Stimulated activated CD4-positive, alpha-beta T cell treated with anti-CD3 and anti-CD28 coated beads, Interleukin-15, amount 100 ng/mL, for 48 hours (primary cell): ENCODE measurements at regions not wholly inside any gene's neighbourhood (a gene's known extent, or its start where the extent isn't known, plus 50 kb on each side); places are given as distances from the start of the nearest gene placed in this dataset.
"Not testable (repeated sequence)": the region's sequence is repeated elsewhere in the genome, so short reads cannot be mapped to it uniquely, and the experiment has no call there.

Source experiments
- DNase-seq, 2 donors: peaks; one replicate each; pipeline ENCODE4 v3.0.0-alpha.2; 2020; ENCODE audit warnings: low read depth in 2 of 2

DNA sequence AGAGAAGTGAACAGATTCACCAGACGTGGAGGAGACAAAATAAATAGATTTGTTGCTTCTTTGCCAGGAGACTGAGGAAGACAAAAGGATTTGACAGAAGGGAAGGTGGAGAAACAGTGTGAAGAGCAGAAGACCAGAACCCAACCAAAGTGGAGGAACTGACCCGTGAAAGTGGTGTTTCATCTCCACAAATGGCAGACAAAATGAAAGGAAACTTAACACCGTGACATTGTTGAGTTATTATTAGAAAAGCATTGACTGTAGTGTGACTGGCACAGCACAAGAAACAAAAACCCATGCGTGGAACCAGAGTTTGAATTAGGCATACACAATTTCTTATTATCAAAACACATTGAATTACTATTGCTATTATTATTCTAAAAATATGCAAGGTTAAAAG, 518.1 kb downstream of the TMEM121 start:
- no peak for DNase-seq

DNA sequence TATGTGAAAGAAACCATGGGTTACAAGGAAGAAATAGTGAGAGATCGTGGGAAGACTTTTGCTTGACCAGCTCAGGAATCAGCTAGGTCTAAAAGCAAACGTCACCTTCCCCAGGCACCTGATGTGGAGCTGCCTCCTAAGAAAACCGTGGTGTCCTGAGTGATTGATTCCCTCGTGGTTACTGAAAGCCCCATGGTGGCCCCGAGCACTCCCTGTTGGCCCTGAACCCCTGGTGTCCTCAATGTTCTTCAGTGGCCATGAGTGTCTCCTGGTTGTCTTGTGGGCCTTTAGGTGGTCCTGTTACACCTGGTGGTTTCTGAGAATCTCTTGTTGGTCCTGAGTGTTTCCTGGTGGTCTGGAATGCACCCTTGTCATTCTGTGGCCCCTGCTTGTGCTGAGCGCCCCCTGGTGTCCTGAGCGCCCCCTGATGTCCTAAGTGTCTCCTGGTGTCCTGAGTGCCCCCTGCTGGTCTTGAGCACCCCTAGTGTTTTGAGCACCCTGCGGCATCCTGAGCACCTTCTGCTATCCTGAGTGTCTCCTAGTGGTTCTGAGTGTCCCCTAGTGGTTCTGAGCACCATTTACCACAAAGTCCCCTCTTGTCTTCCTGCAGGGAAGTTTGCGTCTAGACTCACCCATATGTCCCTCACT, 518.7 kb downstream of the TMEM121 start:
- DNase-seq: peak; percentile 83 to 85

DNA sequence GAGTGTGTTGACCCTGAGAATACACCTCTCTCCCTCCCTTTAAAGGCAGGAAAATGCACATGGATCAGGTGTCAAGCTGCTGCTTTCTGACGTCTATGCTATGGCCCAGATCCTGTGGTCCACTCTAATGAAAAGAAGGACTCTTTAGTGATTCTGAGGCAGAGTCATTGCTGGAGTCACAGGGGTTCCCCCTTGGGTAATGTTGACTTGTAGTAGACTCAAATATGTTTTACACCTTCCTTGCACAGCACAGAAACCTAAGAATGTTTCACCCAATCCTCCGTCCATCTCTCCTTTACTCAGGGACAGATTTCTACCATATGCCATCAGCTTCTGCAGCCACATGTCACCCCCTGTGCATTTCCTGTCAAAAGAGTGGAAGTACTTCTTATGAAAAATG, 525.4 kb downstream of the TMEM121 start:
- no peak for DNase-seq

DNA sequence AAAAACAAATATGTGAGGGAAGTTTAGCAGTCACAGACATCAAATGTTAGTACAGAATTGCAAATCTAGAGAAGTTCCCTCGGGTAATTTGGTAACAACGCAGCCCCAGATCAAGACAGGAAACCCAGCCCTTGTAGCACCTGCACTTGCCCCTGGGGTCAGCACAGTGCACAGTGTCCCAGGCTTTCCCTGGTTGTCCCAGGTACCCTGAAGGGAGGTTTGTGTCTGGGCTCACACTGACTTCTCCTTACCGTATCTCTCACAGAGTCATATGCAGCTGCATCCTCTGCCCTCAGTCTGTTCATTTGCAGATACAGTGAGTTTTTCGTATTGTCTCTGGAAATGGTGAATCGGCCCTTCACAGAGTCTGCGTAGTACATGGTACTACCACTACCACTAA, 528.9 kb downstream of the TMEM121 start:
- no peak for DNase-seq

DNA sequence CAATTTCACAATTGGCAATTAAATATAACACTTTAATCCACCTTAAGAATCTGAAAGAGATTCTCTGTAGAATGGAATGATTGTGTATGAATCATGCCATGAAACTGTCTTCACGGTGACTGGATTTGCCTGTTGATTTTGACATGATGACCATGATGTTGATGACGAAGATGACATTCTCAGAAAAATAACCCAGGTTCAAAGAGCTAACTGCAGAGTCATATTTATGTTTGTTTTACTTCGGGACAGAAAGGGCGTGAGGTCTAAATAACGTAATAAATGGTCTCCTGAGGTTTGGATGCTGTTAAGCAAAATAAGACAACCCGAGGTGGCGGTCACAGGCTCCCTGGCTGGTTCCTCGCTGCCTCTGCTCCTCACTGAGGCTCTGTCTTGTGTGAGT, 532.0 kb downstream of the TMEM121 start:
- no peak for DNase-seq

DNA sequence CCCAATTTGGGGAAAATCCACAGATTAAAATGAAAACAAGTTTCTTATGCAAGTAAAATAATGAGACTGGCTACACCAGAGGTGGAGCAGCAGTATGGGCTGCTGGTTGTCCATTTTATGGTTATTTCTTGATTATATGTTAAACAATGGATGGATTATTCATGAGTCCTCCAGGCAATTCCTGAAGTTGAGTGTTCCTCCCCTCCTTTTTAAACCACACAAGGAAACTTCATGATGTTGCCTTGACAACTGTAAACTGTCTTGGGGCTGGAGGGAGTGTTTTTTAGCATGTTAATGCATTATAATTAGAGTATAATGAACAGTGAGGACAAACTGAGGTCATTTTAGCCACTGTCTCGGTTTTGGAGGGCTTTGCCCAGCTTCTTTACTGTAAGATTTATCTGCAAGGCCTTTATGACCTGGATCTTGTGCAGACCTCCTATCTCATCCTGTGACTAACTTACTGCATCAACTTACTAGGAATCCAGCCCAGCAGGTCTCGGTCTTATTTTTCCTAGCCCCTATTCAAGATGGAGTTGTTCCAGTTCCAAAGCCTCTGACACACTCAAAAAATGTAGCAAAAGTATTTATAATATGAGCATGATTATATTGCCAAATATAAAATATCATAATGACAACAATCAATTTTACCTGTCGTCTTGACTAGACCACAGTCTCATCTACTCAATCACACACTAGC, 534.0 kb downstream of the TMEM121 start:
- DNase-seq: no peak

DNA sequence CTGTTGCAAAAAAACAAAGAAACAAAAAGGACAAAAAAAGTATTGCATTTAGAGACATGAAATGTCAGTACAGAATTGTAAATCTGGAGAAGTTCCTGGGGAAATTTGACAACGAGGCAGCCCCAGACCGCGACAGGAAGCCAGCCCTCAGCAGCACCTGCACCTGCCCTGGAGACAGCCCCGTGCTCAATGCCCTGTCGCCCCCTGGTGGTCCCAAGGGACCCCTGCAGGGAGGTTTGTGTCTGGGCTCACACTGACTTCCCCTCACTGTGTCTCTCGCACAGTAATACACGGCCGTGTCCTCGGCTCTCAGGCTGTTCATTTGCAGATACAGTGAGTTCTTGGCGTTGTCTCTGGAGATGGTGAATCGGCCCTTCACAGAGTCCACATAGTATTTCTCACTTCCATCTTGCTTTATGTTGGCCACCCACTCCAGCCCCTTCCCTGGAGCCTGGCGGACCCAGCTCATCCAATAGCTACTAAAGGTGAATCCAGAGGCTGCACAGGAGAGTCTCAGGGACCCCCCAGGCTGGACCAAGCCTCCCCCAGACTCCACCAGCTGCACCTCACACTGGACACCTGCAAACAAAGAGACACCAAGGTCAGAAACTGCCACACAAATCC, 535.6 kb downstream of the TMEM121 start:
- DNase-seq: peak; percentile 62 to 75

DNA sequence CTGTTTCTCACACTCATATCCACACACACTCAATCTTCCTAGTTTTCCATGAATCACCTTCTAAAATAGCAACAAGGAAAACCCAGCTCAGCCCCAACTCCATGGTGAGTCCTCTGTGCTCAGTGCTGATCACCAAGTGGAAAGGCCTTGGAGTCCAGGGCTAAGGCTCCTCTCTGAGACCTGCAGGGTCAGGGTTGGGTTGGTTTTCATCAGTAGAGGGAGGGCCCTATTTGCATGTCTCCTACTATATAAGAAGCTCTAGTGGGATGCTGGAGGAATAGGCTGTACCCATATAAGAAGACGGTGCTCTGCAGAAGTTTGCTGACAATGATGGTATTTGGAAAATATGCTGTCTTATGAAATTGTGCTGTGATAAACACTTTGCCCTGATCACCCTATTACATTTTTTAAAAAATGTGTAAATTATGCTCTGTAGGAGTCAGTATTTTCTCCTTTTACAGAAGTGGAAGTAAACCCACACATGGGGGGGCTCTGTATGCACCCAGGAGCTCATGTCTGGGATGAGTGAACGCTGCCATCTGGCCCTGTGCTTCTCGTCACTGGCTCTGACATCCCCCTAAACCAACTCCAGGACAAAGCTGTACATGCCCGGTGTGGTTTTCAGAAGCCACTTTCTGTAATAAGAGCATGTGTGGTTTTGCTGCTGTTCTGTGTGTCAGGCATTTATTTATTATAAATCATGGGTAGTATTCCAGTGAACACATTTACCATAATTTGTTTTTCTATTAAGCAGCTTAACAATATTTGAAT, 536.3 kb downstream of the TMEM121 start:
- DNase-seq: no peak

DNA sequence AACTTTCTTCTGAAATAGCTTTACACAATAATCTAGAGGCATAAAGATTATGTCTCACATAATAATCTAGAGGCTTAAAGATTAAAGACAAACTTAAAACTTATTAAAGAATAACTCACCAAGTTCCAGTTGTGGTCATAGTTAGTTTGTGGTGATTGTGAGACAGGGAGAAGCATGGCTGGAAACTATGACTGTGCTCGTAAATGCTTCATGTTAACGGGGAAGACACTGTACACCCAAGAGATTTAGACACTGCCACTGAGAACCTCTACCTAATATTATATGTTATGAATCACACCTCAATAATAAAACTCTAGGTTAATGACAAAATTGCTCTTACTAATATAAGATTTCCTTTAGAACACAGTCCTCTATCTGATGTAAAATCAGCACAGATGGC, 541.6 kb downstream of the TMEM121 start:
- no peak for DNase-seq

DNA sequence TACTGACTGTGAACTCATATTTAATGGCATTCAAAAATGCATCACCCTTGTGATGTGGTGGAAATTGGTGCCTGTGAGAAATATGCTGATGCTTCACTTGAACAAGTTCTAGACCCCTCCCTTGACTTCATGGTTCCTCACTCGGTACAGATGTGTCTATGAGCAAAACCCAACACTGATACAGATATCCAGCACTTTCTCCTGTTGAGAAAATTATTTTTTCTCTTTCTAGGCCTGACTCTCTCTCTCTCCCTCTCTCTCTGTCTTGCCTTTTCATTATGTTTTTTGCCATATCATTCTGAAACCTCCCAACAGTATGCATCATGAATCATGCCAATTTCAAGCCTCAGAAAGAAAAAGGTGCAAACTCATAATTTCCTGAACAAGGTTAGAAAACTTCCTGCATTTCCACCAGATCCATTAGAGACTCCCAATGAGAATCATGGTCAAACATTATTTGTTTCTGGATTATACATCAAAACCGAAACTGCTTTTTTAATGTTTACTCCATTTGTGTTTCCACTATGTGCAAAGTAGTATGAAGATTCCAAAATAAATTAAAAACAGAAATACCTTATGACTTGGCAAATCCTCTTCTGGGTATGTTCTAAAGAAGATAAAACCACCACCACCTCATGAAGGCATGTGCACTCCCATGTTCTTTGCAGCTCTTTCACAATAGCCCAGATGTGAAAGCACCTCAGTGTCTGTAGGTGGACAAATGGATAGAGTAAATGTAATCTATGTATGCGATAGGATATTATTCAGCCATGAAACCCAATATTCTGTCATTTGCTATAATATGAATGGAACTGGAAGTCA, 543.6 kb downstream of the TMEM121 start:
- DNase-seq: no peak

DNA sequence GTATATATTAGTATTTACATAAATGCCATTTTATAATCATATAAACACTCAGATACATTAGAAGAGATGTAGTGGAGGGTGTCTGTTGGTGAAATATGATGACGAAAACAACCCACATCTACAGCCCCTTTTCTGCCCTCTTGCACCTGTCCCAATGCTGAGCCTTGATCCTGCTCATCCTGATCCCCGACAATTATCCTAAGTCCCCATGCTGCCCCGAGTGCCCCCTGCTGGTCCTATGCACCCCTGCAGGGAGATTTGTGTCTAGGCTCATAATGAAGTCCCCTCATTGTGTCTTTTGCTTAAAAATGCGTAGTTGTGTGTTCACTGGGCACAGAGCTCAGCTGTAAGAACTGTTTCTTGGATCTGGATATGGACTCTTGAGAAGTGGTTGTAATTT, 554.5 kb downstream of the TMEM121 start:
- DNase-seq: no peak

DNA sequence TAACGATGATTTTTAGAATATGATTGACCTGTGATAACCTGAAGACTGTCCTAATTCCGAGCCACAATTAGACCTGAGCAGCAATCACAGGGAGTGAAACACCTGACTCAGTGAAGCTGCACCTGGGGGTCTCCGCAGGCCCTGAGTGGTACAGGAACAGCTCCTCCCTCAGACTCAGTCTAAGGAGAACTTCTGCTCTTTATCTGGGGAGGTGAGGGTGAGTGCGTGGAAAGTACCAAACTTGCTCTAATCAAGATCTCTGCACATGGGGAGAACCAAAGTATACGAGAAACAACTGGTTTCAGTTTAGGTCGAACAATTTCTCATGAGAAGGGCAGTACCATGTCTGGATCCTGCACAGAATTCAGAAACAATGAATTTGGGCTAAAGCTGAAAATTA, 555.3 kb downstream of the TMEM121 start:
- not testable (repeated sequence) for DNase-seq

DNA sequence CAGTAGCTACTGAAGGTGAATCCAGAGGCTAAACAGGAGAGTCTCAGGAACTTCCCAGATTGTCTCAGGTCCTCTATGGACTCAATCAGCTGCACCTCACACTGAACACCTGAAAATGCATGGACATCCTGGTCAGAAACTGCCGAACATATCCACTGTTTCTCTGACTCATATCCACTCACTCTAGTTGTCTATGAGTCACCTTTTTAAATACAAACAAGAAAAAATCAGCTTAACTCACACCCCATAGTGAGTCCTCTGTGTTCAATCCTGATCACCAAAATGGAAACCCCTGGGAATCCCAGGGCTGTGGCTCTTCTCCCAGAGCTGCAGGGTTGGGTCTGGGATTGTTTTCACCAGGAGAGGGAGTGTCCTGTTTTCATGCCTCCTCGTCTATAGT, 556.7 kb downstream of the TMEM121 start:
- no peak for DNase-seq

DNA sequence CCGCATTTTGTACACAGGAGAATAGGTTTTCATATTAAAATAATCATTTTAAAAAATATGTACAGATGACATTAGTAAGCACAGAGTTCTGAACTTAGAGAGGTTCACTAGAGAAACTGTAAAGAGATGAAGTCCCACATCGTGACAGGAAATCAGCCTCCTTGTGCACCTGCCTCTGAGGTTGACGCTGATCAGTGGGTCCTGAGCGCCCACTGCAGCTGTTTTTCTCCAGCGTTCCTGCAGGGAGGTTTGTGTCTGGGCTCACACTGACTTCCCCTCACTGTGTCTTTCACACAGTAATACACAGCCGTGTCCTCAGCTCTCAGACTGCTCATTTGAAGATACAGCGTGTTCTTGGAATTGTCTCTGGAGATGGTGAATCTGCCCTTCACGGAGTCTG, 561.5 kb downstream of the TMEM121 start:
- DNase-seq: no peak

DNA sequence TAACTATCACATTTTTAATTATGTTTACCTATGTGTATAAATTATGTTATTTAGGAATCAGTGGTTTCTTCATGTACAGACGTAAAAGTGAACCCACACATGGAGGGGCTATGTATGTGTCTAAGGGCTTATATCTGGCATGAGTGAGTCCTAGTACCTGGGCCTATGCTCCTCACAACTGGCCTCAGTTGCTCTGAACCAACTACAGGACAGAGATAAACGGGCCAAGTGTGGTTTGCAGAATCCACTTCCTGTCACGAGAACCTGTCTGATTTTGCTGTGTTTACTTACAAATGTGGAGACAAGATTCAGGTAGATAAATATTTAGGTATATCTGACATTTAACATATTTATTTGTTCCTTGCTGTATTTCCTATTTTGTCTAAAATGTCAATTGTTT, 562.5 kb downstream of the TMEM121 start:
- DNase-seq: not testable (repeated sequence)

DNA sequence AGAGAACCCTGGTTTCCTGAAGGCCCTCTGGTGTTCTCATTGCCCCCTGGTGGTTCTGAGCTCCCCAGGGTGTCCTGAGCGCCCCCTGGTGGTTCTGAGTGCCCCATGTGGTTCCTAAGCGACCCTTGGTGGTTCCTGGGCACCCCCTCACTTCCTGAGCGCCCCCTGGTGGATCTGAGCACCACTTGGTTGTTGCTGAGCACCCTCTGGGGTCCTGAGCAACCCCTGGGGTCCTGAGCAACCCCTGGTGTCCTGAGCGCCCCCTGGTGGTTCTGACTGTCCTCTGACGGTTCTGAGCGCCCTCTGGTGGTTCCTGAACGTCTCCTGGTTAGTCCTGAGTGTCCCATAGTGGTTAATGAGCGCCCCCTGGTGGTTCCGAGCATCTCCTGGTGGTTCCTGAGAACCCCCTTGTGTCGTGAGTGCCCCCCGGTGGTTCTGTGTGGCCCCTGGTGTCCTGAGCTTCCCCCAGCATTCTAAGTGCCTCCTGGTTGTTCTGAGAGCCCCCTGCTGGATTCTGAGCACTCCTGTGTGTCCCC, 568.3 kb downstream of the TMEM121 start:
- peak in 1 of 2 donors; percentile 85 for DNase-seq

DNA sequence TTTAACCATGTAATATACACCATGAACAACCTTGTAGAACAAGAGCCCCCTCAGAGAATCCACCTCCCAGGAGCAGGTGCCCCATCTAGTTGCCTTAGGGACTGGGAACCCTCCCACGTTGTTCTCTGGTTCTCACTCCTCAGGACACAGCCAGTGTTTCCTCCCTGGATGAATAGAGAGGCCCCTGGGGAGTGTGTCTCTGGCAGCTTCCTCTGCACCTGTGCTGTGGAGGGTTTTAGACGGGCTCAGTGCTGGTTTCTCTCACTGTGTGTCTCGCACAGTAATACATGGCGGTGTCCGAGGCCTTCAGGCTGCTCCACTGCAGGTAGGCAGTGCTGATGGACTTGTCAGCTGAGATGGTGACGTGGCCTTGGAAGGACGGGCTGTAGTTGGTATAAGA, 581.3 kb downstream of the TMEM121 start:
- DNase-seq: no peak

DNA sequence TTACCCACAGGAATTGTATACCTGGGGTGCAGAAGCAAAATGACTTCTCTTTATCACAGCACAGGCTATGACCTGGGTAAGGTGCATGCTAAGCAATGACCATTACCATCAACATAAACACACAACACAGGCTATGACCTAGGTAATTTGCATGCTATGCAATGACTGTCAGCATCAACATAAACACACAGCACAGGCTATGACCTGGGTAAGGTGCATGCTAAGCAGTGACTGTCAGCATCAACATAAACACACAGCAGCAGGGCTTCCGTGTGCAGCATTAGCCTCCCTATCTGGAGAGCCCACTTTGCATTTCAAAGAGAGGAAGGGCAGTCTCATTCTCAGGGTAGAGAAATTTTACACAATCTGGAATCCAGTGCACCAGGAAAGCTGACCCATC, 583.0 kb downstream of the TMEM121 start:
- DNase-seq: no peak

DNA sequence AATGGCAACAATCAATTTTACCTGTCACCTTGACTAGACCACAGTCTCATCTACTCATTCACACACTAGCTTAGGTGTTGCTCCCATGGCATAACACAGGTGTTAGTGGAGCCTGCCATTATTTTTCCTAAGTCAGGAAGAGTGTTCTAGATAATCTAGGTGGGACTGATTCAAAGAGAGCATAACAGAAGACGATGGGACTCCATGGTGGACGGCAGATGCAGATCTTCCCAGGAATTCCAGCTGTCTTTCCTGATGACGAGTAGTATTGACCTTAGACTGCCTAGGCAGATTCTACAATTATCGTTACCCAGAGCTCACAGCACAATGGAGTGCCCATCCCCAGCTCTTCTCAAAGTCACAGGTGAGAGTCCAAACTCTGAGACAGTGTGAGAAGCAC, 589.0 kb downstream of the TMEM121 start:
- no peak for DNase-seq

DNA sequence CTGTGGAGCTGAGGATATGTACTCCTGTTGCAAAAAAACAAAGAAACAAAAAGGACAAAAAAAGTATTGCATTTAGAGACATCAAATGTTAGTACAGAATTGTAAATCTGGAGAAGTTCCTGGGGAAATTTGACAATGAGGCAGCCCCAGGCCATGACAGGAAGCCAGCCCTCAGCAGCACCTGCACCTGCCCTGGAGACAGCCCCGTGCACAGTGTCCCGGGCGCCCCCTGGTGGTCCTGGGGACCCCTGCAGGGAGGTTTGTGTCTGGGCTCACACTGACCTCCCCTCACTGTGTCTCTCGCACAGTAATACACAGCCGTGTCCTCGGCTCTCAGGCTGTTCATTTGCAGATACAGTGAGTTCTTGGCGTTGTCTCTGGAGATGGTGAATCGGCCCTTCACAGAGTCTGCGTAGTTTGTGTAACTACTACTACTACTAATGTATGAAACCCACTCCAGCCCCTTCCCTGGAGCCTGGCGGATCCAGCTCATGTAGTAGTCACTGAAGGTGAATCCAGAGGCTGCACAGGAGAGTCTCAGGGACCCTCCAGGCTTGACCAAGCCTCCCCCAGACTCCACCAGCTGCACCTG, 590.1 kb downstream of the TMEM121 start:
- DNase-seq: peak in 1 of 2 donors; percentile 12

DNA sequence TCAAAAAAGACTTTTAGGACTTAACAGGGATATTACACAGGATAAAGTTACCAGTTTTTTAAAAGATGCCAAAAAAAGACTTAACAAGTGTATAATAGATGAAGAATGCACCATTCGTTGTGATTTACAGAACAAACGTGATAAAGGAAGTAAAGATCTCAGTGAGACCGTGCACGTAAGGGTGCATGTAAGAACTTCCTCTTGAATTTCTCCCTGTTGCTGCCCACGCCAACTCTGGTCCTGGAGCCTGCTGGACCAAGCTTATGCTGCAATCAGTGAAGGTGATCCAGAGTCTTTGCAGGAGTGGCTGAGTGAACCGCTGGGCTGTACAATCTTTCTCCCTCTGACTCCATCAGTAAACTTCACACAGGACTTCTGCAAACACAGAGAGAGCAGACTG, 593.7 kb downstream of the TMEM121 start:
- no peak for DNase-seq
